Endothelial cell (in vitro differentiated cells): ENCODE measurements at regions not wholly inside any gene's neighbourhood (a gene's known extent, or its start where the extent isn't known, plus 50 kb on each side); places are given as distances from the start of the nearest gene placed in this dataset.
"Not testable (repeated sequence)": the region's sequence is repeated elsewhere in the genome, so short reads cannot be mapped to it uniquely, and the experiment has no call there.

Source experiments
- DNase-seq: peaks from one replicate; pipeline ENCODE4 v3.0.0; 2021; ENCODE audit warnings: low spot score
- H3K27ac Mint-ChIP-seq: one replicate; pipeline ENCODE4 v1.8.0; 2021; ENCODE audit warnings: mixed read lengths, inconsistent platforms; ENCODE audit not compliant: unreplicated experiment
- H3K27me3 Mint-ChIP-seq: one replicate; pipeline ENCODE4 v1.8.0; 2021; ENCODE audit warnings: mild to moderate bottlenecking, moderate library complexity, mixed read lengths, inconsistent platforms; ENCODE audit not compliant: unreplicated experiment
- H3K36me3 Mint-ChIP-seq: one replicate; pipeline ENCODE4 v1.8.0; 2021; ENCODE audit warnings: mild to moderate bottlenecking, low read depth, mixed read lengths, inconsistent platforms; ENCODE audit not compliant: unreplicated experiment
- H3K4me1 Mint-ChIP-seq: one replicate; pipeline ENCODE4 v1.8.0; 2021; ENCODE audit warnings: mild to moderate bottlenecking, mixed read lengths, inconsistent platforms; ENCODE audit not compliant: unreplicated experiment
- H3K4me3 Mint-ChIP-seq: one replicate; pipeline ENCODE4 v1.8.0; 2021; ENCODE audit warnings: mild to moderate bottlenecking, mixed read lengths, inconsistent platforms; ENCODE audit not compliant: unreplicated experiment
- H3K9me3 Mint-ChIP-seq: one replicate; pipeline ENCODE4 v1.8.0; 2021; ENCODE audit warnings: mixed read lengths, inconsistent platforms; ENCODE audit not compliant: unreplicated experiment
- TF ChIP-seq, protein P1 (sequence below): fragments of 200-600 bp; sonication (generic); IDR thresholded peaks from one replicate; pipeline ENCODE4 v1.5.0; 2021; ENCODE audit warnings: antibody characterized with exemption; ENCODE audit not compliant: unreplicated experiment

DNA sequence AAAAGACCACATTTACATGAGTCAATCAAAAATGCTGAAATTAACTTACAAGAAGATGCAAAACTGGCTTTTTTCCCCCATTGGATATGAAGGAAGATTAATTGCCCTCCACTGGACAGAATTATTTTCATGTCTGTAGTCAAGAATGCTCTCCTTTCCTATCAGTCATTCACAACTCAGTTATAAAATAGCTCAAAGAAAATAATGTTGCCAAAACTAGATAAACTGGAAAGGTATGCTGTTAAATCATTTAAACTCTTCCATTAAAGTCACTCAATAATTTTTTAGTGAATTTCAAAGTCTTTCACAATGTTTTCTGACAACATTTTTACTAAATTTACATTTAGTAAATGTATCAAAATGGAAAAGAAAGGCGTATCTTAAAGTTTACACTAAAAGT is 384.5 kb downstream of the HGF start:
- H3K4me3 Mint-ChIP-seq: no peak overlapping the region
- no peaks in the 10 kb centered on the region for H3K27me3 Mint-ChIP-seq
- TF ChIP-seq, protein P1, sequence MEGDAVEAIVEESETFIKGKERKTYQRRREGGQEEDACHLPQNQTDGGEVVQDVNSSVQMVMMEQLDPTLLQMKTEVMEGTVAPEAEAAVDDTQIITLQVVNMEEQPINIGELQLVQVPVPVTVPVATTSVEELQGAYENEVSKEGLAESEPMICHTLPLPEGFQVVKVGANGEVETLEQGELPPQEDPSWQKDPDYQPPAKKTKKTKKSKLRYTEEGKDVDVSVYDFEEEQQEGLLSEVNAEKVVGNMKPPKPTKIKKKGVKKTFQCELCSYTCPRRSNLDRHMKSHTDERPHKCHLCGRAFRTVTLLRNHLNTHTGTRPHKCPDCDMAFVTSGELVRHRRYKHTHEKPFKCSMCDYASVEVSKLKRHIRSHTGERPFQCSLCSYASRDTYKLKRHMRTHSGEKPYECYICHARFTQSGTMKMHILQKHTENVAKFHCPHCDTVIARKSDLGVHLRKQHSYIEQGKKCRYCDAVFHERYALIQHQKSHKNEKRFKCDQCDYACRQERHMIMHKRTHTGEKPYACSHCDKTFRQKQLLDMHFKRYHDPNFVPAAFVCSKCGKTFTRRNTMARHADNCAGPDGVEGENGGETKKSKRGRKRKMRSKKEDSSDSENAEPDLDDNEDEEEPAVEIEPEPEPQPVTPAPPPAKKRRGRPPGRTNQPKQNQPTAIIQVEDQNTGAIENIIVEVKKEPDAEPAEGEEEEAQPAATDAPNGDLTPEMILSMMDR: no peak
- no peaks in the 10 kb centered on the region for H3K4me1 Mint-ChIP-seq
- H3K27ac Mint-ChIP-seq: no peak overlapping the region
- no peak for DNase-seq
- no peaks in the 10 kb centered on the region for H3K36me3 Mint-ChIP-seq
- H3K9me3 Mint-ChIP-seq: no peaks in the 10 kb centered on the region

DNA sequence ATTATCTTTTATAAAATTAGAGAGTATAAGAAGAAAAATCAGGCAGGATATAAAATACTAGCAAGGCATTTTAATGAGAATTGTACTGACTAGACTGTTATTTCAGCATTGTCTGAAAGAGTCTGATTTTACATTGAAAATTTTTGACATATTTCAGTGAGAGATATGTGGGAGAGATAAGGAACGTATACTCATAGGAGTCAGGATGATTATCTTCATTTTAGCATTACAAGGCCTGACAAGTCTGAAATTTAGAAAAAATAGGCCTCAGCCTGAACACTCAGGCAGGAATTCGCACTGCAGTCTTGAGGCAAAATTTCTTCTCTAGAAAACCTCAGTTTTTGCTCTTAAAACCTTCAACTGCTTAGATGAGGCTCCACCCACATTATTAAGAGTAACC is 386.0 kb downstream of the HGF start:
- Mint-ChIP-seq H3K4me3 (no peak overlapping the region), H3K4me1 (no peaks in the 10 kb centered on the region), H3K9me3 (no peaks in the 10 kb centered on the region), H3K27me3 (no peaks in the 10 kb centered on the region), H3K27ac (no peak overlapping the region), H3K36me3 (no peaks in the 10 kb centered on the region)
- DNase-seq: no peak
- TF ChIP-seq, protein P1: no peak

DNA sequence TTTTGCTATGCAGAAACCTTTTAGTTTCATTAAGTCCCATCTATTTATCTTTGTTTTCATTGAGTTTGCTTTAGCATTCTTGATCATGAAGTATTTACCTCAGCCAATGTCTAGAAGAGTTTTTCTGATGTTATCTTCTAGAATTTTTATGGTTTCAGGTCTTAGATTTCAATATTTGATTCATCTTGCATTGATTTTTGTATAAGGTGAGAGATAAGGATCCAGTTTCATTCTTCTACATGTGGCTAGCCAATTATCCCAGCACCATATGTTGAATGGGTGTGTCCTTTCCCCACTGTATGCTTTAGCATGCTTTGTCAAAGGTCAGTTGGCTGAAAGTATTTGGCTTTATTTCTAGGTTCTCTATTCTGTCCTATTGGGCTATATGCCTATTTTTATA is 395.2 kb downstream of the HGF start:
- not testable (repeated sequence) for H3K4me1 Mint-ChIP-seq

DNA sequence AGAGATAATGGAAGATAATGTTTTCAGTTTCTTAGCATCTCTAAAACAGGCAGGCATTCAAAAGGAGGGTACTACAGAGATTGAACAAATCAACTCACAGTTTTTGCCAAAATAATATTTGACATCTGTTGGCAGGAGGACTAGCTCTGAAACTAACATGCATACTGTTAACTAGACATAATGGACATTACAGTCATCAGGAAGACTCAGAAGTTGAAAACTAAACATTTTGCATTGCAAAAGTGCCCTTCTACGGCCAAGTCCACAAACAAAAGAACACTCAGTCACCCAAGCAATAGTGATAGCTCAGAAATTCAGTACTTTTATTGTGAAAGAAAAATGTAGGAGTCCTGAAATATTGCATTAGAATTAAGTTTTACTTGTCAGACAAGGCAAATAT is 399.0 kb downstream of the HGF start:
- H3K9me3 Mint-ChIP-seq: no peaks in the 10 kb centered on the region
- DNase-seq: no peak
- TF ChIP-seq, protein P1: no peak
- H3K4me1 Mint-ChIP-seq: no peaks in the 10 kb centered on the region
- no peaks in the 10 kb centered on the region for H3K36me3 Mint-ChIP-seq
- no peak overlapping the region for H3K4me3 Mint-ChIP-seq
- no peak overlapping the region for H3K27ac Mint-ChIP-seq
- H3K27me3 Mint-ChIP-seq: no peaks in the 10 kb centered on the region

More for the DNA sequence above, 395.2 kb downstream of the HGF start:
- H3K36me3 Mint-ChIP-seq, H3K9me3 Mint-ChIP-seq, H3K4me3 Mint-ChIP-seq, H3K27me3 Mint-ChIP-seq, DNase-seq, H3K27ac Mint-ChIP-seq: not testable (repeated sequence)

DNA sequence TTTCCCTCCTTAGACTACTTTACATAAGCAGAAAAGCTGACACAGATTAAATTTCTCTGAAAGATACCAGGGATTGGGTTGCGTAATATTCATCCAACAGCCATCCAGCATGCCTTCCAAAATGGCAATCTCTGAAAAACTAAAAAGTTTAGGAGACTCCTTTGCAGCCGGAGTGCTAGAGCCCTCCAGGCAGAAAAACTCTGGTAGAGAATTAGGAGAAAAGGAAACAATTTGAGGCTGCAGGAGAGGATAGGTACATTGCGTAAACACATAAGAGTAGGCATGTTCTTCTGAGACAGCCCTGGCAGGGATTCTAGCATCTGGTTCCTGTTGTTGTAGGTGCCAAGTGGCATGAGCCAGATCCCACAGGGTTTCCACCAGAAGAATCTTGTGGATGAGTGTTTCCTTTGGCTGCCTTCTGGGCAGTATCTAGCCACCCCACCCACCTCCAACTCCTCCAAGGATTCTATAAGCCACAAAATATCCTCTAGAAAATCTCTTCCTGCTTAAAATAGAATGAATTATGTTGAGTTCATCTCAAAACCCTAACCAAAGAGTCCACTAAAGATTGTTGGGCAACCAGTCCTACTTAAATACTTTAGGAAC is 402.4 kb downstream of the HGF start:
- Mint-ChIP-seq H3K27ac (no peak overlapping the region), H3K36me3 (no peaks in the 10 kb centered on the region), H3K27me3 (no peaks in the 10 kb centered on the region), H3K4me3 (no peak overlapping the region), H3K4me1 (no peaks in the 10 kb centered on the region), H3K9me3 (no peaks in the 10 kb centered on the region)
- no peak for DNase-seq
- TF ChIP-seq, protein P1: no peak
